ENCODE measurements at regions not wholly inside any gene's neighbourhood (a gene's known extent, or its start where the extent isn't known, plus 50 kb on each side); places are given as distances from the start of the nearest gene placed in this dataset.
A peak's percentile ranks its signal among the peaks of the same experiment; 100 is the strongest.

GRCh38 chr16:26658915-26659314 lies 407.8 kb upstream of the C16orf82 start:
- Histone ChIP-seq H3K4me2 (no peak overlapping the region), H4K20me1 (no peaks in the 10 kb centered on the region), H3K9ac (no peak overlapping the region), H3K4me3 (no peak overlapping the region), H3K4me1 (no peaks in the 10 kb centered on the region), H3K9me3 (peaks cover 7% of the 10 kb centered on the region), H3K27ac (no peak overlapping the region), H3K27me3 (no peaks in the 10 kb centered on the region), H3K36me3 (no peaks in the 10 kb centered on the region)
- no peak for TF ChIP-seq Cebpa-rat (IDR thresholded peaks at IDR 0.05)

DNA sequence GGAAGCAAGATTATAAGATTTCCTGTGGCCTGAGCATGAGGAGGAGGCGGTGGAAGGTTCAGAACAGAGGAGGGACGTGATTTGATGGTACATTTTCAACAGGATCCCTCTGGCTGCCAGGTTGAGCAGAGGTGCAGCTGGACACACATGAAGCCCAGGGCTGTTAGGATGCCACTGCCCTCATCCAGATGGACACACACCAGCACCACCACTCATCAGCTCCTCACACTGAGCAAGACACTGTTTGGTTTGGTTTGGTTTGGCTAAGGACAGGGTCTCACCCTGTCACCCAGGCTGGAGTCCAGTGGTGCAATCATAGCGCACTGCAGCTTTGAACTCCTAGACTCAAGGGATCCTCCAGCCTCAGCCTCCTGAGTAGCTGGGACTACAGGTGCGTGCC lies 402.6 kb upstream of the C16orf82 start:
- Histone ChIP-seq H3K4me2 (no peak overlapping the region), H3K27me3 (no peaks in the 10 kb centered on the region), H3K9me3 (no peaks in the 10 kb centered on the region), H3K36me3 (no peaks in the 10 kb centered on the region), H3K9ac (no peak overlapping the region), H4K20me1 (no peaks in the 10 kb centered on the region), H3K27ac (no peak overlapping the region), H3K4me1 (no peaks in the 10 kb centered on the region), H3K4me3 (no peak overlapping the region)
- TF ChIP-seq Cebpa-rat (IDR thresholded peaks at IDR 0.05), result no peak

DNA sequence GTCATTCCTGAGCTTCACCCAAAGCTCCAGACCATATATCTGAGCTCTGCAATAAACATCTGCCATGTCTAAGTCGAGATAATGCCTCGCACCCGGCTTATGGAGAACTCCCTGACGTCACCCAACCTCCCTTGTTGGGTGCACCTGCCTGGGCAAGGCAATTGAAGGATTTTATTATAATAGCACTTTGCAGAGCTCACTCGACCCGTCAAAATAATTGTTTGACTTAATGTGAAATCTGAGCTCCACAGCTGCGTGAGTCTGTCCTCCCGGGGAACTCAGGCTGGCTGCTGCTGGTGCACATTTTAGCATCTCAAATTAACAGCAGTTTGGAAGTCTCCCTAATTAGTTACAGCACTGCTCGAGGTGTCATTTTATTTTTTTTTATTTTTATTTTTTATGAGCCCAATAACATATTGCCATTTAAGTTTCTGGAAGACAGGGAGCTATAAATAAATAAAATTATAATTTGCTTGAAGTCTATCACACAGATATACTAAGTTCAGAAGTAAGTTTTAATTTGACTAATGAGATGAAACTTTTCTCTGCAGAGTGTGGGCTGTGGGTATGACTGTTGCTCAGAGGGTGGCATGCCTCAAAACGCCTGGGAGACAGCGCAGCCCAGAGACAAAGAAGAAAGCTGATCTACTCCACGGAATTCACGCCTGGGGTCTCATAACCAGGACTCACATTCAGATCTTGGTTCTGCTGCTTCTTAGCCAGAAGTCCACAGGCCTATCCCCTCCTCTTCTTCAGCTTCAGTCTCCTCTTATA lies 401.4 kb upstream of the C16orf82 start:
- H3K9me3 ChIP-seq, result no peaks in the 10 kb centered on the region
- TF ChIP-seq Cebpa-rat (IDR thresholded peaks at IDR 0.05), result no peak
- H3K4me3 ChIP-seq, result no peak overlapping the region
- no peak overlapping the region for H3K9ac ChIP-seq
- no peaks in the 10 kb centered on the region for H3K27me3 ChIP-seq
- H4K20me1 ChIP-seq, result no peaks in the 10 kb centered on the region
- no peak overlapping the region for H3K4me2 ChIP-seq
- H3K27ac ChIP-seq, result no peak overlapping the region
- H3K36me3 ChIP-seq, result no peaks in the 10 kb centered on the region
- H3K4me1 ChIP-seq, result no peaks in the 10 kb centered on the region

DNA sequence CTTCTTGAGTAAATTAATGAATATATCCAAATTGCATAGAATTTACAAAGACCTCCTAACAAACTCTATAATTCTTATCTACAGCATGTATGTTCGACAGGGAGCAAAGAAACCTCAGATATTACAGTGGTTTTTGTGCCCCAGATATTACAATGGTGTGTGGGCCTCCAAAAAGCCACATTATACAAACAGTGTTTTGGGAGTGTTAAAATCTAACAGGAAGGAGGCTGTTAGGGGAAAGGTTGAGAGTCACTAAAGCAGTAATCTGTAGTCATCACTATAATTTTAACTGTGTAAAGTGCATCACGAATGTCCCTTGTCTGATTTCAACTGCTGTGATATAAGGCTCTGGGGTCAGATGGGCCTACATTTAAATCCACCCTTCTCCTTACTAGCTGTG lies 400.2 kb upstream of the C16orf82 start:
- TF ChIP-seq Cebpa-rat (IDR thresholded peaks at IDR 0.05), result no peak
- no peak overlapping the region for H3K4me3 ChIP-seq
- H3K9ac ChIP-seq, result no peak overlapping the region
- no peaks in the 10 kb centered on the region for H4K20me1 ChIP-seq
- no peak overlapping the region for H3K27ac ChIP-seq
- H3K27me3 ChIP-seq, result no peaks in the 10 kb centered on the region
- H3K4me1 ChIP-seq, result no peaks in the 10 kb centered on the region
- H3K4me2 ChIP-seq, result no peak overlapping the region
- no peaks in the 10 kb centered on the region for H3K36me3 ChIP-seq
- H3K9me3 ChIP-seq, result no peaks in the 10 kb centered on the region

DNA sequence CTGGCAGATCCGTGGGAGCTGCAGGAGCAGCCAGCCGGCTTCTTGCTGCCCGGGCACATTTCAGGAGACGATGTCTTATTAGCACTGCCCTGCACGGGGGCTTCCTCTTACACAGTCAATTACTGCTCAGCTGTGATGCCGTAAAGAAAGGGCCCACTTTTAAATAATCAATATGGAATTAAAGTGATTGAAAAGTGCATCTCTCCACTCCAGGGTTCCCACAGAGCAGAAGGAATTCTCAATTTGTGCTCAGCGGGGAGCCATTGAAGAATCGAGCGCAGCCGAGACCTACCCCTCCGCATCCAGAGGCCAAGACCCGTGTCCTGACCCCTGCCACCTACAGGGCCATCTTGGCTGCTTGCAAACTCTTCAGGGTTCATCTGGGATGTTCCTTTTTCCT lies 399.4 kb upstream of the C16orf82 start:
- H3K27ac ChIP-seq, result no peak overlapping the region
- H3K9me3 ChIP-seq, result no peaks in the 10 kb centered on the region

GRCh38 chr16:26668026-26668425 lies 398.7 kb upstream of the C16orf82 start:
- Histone ChIP-seq H3K27me3 (no peaks in the 10 kb centered on the region), H3K4me3 (no peak overlapping the region), H3K9ac (no peak overlapping the region), H3K27ac (no peak overlapping the region), H3K4me2 (no peak overlapping the region), H4K20me1 (no peaks in the 10 kb centered on the region), H3K36me3 (no peaks in the 10 kb centered on the region), H3K4me1 (peaks cover 6% of the 10 kb centered on the region; the same call in 1 of the 2 replicates), H3K9me3 (no peaks in the 10 kb centered on the region)
- no peak for TF ChIP-seq Cebpa-rat (IDR thresholded peaks at IDR 0.05)

More for the DNA sequence above, 399.4 kb upstream of the C16orf82 start:
- Histone ChIP-seq H3K4me2 (no peak overlapping the region), H3K4me3 (no peak overlapping the region), H3K27me3 (no peaks in the 10 kb centered on the region), H3K4me1 (peaks cover 4% of the 10 kb centered on the region; the same call in 1 of the 2 replicates), H4K20me1 (no peaks in the 10 kb centered on the region), H3K9ac (no peak overlapping the region), H3K36me3 (no peaks in the 10 kb centered on the region)
- TF ChIP-seq Cebpa-rat (IDR thresholded peaks at IDR 0.05), result no peak

- Histone ChIP-seq H3K4me3 (no peak overlapping the region), H3K27me3 (no peaks in the 10 kb centered on the region), H3K36me3 (no peaks in the 10 kb centered on the region), H3K9ac (no peak overlapping the region), H3K27ac (no peak overlapping the region), H4K20me1 (no peaks in the 10 kb centered on the region), H3K9me3 (no peaks in the 10 kb centered on the region), H3K4me1 (peaks cover 6% of the 10 kb centered on the region; the same call in 1 of the 2 replicates), H3K4me2 (0 out of 2 replicates have a peak overlapping the region, but pooled peaks have one; percentile 5)
- TF ChIP-seq Cebpa-rat (IDR thresholded peaks at IDR 0.05), result no peak
These were observed 394.5 kb upstream of the C16orf82 start for GRCh38 chr16:26672206-26672605.

DNA sequence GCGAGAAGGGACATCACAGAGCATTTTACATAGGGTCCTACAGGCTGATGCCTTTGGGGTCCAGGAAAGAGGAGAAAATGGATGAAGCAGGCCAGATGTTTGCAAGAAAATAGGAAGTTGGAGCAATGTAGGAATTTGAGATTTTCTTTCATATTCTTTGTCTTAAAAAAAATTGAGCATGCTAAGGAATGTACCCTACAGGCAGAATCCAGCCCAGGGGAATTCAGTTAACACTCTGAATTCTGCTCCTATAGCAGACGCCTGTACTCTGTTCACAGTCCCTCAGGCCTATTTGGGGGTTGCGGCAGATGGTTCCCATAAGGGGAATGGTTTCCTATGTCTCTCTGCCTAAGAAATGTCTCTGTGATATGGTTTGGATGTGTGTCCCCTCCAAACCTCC lies 393.7 kb upstream of the C16orf82 start:
- H3K27me3 ChIP-seq, result no peaks in the 10 kb centered on the region
- H3K4me1 ChIP-seq, result peaks cover 6% of the 10 kb centered on the region; the same call in 1 of the 2 replicates
- H3K27ac ChIP-seq, result no peak overlapping the region
- TF ChIP-seq Cebpa-rat (IDR thresholded peaks at IDR 0.05), result no peak
- no peak overlapping the region for H3K4me3 ChIP-seq
- H3K9me3 ChIP-seq, result no peaks in the 10 kb centered on the region
- no peak overlapping the region for H3K4me2 ChIP-seq
- H4K20me1 ChIP-seq, result no peaks in the 10 kb centered on the region
- H3K9ac ChIP-seq, result no peak overlapping the region
- H3K36me3 ChIP-seq, result no peaks in the 10 kb centered on the region

DNA sequence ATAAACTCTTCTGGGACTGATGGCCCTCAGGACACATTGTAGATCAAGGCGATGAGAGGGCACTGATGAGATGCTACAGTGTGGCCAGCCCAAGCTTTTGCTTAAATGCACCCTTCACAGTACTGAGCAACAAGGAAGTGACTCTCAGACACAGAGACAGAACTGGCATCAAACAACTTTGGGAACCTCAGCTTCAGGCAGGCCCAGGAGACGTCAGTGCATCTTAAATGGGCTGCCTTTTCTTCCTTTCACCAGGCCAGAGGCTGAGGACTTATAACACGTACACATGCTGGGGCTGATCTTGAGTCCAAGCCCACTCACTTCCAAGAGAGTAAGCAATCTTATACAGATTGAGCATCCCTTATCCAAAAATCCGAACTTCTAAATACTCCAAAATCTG lies 386.1 kb upstream of the C16orf82 start:
- Histone ChIP-seq H3K27ac (no peak overlapping the region), H3K4me2 (no peak overlapping the region), H3K4me3 (no peak overlapping the region), H3K9me3 (no peaks in the 10 kb centered on the region), H3K4me1 (no peaks in the 10 kb centered on the region), H4K20me1 (no peaks in the 10 kb centered on the region), H3K36me3 (no peaks in the 10 kb centered on the region), H3K9ac (no peak overlapping the region), H3K27me3 (no peaks in the 10 kb centered on the region)
- TF ChIP-seq Cebpa-rat (IDR thresholded peaks at IDR 0.05), result no peak

- Histone ChIP-seq H3K4me3 (no peak overlapping the region), H4K20me1 (no peaks in the 10 kb centered on the region), H3K4me1 (peaks cover 5% of the 10 kb centered on the region; the same call in 1 of the 2 replicates), H3K4me2 (no peak overlapping the region), H3K9ac (no peak overlapping the region), H3K27me3 (no peaks in the 10 kb centered on the region), H3K9me3 (no peaks in the 10 kb centered on the region), H3K27ac (no peak overlapping the region), H3K36me3 (no peaks in the 10 kb centered on the region)
- TF ChIP-seq Cebpa-rat (IDR thresholded peaks at IDR 0.05), result no peak
These were observed 378.6 kb upstream of the C16orf82 start for GRCh38 chr16:26688105-26688504.
